Stimulated activated CD8-positive, alpha-beta memory T cell treated with anti-CD3 and anti-CD28 coated beads, Interleukin-15, amount 100 ng/mL, for 4 hours (primary cell): ENCODE measurements at regions not wholly inside any gene's neighbourhood (a gene's known extent, or its start where the extent isn't known, plus 50 kb on each side); places are given as distances from the start of the nearest gene placed in this dataset.

Experiments
- DNase-seq, 2 donors: peaks; one replicate each; pipeline ENCODE4 v3.0.0-alpha.2; 2020; ENCODE audit warnings: low read depth in 2 of 2

DNA sequence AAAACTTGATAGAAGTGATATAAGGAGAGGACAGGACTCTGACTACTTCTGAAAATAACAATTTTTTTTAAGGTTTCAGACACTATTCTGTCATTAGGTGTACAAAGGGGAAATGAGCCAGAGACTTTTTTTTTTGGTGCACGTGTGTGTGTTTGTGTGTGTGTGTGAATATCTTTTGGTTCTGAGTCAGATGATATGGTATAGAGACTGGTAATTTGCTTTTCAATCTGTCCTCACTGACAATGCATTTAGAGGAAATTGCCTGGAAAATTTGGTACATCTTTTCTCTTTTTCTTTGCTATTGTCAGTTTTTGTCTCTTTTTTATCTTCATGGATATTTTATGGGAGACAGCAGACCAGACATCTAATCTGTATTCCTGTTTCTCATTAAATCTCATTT, 59.3 kb downstream of the DDIT4L start:
- no peak for DNase-seq

- DNase-seq, result no peak
These were observed 59.8 kb downstream of the DDIT4L start for GRCh38 chr4:100130491-100130890.

DNA sequence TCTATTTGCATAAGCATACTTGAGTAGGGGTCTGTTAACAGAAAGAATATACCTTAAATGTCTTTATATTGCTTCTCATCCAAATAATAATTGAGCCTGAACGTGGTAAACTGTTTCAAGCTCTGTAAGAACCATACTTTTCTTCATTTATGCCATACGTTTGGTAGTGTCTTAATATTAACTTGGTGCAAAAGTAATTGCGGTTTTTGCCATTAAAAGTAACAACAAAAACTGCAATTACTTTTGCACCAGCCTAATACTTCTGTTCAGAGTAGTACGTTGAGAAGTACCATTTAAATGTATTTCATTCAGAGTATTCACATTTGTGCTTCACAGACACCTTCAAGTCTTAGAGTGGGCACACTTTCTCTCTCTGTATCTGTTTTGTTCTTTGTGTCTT, 60.5 kb downstream of the DDIT4L start:
- DNase-seq, result no peak

GRCh38 chr4:100128338-100128737, 61.9 kb downstream of the DDIT4L start:
- no peak for DNase-seq

DNA sequence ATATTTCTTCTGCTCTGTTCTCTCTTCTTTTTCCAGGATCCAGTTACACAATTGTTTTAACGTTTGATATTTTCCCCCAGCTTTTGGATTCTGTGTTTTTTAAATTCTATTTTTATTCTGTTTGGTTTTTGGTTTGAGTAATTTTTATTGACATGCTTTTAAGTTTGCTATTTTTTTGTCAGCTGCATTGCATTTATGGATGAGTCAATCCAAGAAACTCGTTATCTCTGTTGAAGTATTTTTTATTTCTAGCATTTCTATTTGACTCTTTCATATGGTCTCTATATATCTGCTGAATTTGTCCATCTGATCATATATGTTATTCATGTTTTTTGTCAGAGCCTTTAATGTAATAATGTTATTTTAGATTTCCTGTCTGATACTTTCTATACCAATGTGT, 65.6 kb downstream of the DDIT4L start:
- DNase-seq, result no peak

GRCh38 chr4:100118181-100118580, 72.1 kb downstream of the DDIT4L start:
- no peak for DNase-seq

DNA sequence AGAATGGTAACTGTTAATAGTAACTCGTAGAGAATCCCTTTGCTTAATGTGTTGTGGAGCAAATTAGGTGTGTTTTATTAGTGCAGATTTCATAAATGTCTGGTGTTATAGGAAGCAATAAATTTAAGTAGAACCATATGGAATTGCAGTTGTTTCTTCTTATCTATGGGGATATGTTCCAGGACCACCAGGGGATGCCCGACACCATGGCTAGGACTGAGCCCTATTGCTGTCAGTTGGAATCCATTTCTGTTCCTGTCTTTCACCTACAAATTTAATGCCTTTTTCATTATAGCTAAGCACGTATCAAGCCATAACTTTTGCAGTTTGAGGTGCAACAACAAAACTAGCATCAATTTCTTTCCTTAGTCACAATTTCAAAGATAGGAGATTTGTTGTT, 72.5 kb downstream of the DDIT4L start:
- no peak for DNase-seq

DNA sequence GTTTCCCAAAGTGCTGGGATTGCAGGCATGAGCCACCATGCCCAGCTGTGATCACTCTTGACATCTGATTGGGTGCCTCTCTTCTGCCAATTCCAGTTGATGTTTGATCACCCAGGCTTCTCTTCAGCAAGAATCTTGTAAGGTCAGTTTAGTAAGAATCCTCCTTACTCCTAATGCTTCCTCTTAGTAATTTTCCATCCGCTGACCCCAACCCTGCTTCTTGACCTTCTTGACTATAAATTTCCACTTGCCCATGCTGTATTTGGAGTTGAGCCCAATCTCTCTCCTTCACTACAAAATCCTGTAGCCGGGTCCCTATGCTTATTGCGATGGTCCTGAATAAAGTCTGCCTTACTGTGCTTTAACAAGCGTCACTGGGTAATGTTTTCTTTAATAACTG, 75.4 kb downstream of the DDIT4L start:
- DNase-seq, result no peak

DNA sequence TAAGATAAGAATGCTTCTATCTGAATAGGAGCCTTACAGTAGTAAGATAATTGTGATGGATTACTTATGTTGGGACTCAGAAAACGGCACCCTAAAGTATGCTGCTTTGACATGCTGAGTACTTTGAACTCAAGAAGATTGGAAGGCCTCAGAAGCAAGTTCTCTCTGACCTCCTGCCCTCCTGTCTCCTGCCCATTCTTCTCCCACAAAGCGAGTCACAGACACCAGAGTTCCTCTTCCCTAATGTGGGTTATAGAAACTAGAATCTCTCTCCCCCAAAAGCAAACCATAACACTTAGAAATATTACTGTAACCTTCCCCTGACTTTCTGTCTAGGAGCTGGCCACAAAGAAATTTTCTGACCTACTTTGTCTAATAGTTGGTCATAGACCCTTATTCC, 76.5 kb downstream of the DDIT4L start:
- no peak for DNase-seq

GRCh38 chr4:100113096-100113495, 77.2 kb downstream of the DDIT4L start:
- no peak for DNase-seq

- no peak for DNase-seq
These were observed 80.3 kb downstream of the DDIT4L start for GRCh38 chr4:100109921-100110320.

GRCh38 chr4:100108869-100109268, 81.4 kb downstream of the DDIT4L start:
- no peak for DNase-seq

DNA sequence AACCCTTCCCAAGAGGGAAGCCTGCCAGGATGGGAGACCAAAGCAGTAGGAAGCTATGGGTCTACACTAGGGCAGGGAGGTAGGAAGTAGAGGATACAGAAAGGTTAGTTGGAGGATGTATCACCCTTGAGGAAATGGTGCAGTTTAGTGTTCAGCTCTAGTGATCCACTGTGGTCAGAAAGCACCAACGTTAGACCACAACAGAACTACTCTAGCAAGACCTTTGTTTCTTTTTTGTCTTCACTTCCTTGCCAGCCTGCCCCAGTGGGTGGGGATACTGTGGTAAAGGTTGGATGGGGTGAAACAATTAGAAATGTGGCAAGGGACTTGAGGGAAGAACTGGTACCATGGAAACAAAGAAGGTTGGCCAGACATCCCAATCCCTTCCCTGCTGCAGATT, 83.3 kb downstream of the DDIT4L start:
- DNase-seq, result no peak

- no peak for DNase-seq
These were observed 86.6 kb downstream of the DDIT4L start for GRCh38 chr4:100103671-100104070.

GRCh38 chr4:100100985-100101384, 89.3 kb downstream of the DDIT4L start:
- no peak for DNase-seq

- DNase-seq, result no peak
These were observed 90.5 kb downstream of the DDIT4L start for GRCh38 chr4:100099746-100100145.

DNA sequence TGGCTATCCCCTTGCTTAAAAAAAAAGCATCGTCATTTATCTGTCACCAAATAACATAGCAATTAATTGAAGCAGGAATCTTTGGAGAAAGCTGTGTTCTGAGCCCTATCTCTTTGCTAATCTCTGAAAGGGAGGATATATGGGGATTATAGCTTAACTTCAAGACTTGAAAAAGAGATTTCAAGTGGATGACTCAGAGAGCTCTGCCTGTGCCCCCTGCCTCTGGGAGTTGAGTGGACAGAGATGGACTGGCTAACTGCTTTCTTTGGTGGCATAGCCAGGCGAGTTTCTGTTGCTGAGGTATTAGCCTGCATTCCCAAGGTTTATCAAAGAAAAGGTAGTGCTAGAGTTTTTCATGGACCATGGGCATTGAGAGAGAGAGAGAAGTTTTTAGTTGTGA, 91.6 kb downstream of the DDIT4L start:
- DNase-seq, result no peak

GRCh38 chr4:100098011-100098545, 92.2 kb downstream of the DDIT4L start:
- DNase-seq, result no peak

- peak in 1 of 2 donors; percentile 29 for DNase-seq
These were observed 94.3 kb downstream of the DDIT4L start for GRCh38 chr4:100095729-100096595.

GRCh38 chr4:100093091-100093866, 97.0 kb downstream of the DDIT4L start:
- DNase-seq, result peak; percentile 62 to 79

GRCh38 chr4:100087743-100088142, 102.5 kb downstream of the DDIT4L start:
- no peak for DNase-seq

DNA sequence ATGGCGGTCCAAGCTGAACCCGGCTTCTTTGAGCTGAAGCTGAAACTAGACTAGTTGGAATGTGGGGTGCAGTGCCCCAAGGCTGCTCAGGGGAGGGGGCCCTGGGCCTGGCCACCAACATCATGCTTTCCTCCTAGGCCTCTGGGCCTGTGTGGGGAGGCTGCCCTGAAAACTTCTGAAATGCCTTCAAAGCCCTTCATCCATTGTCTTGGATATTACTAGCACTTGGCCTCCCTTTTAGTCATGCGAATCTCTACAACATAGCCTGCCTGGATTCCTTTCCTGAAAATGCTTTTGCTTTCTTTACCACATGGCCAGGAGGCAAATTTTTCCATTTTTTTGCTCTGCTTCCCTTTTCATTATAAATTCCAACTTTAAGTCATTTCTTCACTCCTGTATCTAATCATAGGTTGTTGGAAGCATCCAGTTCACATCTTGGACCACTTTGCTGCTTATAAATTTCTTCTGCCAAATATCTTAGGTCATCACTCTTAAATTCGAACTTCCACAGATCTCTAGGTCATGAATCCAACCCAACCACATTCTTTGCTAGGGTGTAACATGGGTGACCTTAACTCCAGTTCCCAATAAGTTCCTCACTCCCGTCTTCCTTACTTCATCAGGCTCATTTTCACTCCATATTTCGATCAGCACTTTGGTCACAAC, 103.4 kb downstream of the DDIT4L start:
- no peak for DNase-seq
